CD4-positive, alpha-beta T cell treated with Interleukin-15 for 4 hours (primary cell): ENCODE measurements at regions not wholly inside any gene's neighbourhood (a gene's known extent, or its start where the extent isn't known, plus 50 kb on each side); places are given as distances from the start of the nearest gene placed in this dataset.
"Not testable (repeated sequence)": the region's sequence is repeated elsewhere in the genome, so short reads cannot be mapped to it uniquely, and the experiment has no call there.

Experiments
- DNase-seq: peaks from one replicate; pipeline ENCODE4 v3.0.0-alpha.2; 2020; ENCODE audit warnings: low spot score

DNA sequence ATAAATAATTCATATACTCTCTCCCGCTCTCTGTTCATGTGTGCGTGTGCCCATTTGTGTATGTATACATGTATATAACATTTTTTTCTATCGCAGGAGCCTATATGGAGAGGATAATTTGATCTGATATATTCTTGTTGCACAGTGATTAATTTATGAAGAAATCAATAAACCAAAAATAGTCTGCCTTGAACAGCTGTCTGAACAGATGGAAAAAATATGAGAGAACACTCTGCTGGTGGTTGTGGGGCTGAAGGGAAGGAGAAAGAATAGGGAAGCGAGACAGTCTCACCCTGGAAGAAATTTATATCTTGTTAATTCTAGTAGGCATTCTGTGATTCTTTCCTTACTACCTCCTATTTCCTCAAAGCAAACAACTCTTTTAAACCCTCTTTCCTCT is 96.6 kb upstream of the B3GAT2 start:
- DNase-seq = no peak

DNA sequence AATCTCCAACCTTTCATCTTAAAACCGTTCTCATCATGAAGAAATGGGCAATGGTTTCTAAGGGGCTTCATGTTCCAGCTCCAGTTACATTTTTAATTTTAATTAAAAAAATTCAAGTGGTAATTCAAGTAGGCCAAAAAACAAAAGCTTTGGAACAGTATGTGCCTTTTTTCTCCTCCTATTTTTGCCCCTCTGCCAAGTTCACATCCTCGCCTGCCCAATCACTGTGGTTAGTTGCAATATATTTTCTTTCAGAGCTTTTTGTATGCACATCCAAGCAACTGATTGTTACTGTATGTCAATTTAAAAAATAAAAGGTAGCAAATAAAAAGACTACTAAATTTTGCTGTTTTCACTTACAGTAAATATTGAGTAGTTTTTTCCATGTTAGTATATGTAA is 99.8 kb upstream of the B3GAT2 start:
- DNase-seq = no peak

DNA sequence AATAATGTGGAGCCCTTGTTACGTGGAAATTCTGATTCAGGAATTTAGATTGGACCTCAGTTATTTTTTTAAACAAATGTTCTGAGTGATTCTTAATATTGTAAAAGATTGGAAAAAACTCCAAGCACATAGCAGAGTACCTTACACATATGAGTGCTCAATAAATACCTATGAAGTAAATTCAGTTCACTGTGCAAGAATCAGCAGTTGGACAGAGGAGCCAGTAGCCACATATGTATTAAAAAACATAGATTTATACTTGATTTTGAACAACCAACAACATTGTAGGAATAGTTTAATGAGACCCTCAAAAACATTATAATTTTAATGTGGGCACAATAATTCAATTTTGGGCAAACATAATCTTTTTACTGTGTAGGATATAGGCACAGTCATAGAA is 109.3 kb upstream of the B3GAT2 start:
- DNase-seq = no peak

DNA sequence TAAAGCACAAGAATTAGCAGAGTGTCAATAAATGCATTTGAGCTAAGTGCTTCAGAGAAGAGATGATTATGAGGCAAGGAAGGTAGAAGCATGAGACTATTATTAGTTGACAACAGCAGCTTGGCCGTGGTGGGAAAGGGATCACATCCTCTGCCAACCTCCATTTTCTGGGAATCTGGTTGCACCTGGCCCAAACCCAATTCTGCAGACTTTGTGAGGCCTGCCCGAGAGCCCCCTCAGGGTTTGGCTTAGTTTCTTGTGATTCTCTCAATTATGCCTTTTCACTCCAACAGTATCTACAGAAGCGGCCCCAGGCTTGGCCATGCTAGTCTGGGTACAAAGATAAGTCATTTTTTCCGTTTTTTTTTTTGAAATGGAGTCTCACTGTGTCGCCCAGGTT is 111.0 kb upstream of the B3GAT2 start:
- no peak for DNase-seq

DNA sequence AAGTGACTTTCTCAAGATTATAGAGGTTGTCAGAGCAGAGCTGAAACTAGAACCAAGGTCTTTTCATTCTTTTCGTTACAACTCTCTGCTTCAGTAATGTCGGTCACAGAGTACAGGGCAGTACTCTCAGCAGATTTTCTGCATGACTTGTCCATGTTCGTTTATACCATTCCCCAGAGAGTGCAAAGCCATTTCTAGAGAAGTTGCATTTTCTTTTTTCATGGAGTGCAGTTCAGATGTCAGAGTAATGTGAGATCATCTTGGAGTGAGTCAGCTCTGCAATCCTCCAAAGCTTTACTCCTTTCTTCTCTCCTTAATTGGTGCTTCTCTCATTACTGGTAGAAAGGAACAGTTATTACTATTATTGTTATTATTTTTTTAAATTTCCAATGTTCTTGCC is 115.6 kb upstream of the B3GAT2 start:
- DNase-seq = no peak

DNA sequence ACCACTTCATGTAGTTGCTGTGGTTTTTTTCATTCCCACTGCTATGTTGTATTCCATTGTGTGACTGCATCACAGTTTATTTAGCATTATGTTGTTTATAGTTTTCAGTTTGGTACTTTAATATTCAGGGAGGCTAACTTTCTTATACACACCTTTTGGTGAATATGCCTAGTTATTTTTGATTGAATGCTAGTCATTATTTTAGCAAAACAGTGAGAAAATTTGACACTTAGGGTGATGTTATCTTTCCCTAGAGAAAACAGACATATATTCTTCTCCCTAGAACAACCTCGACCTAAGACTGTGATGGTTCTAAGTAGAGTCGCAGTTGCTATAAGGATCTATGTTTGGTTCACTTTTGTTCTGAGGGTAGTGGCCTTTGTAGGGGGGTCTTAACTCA is 120.8 kb upstream of the B3GAT2 start:
- DNase-seq = no peak

DNA sequence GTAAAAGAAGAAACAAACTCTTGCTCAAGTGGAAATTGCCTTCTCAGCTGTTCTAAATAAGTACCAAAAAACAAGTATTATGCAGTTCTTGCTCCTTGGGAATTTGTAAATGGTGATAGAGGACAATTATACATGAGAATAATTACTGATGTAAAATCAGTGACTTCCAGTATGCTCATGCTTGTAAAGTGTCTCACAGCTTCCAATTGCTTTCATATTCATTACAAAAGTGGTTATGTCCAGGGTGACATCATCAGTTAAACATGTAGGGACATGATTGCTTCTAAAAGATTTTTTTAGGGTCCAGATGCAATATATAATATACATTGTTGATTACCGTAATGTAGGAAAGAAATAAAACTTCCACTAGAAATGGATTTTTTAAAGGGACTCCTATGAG is 122.8 kb upstream of the B3GAT2 start:
- no peak for DNase-seq

DNA sequence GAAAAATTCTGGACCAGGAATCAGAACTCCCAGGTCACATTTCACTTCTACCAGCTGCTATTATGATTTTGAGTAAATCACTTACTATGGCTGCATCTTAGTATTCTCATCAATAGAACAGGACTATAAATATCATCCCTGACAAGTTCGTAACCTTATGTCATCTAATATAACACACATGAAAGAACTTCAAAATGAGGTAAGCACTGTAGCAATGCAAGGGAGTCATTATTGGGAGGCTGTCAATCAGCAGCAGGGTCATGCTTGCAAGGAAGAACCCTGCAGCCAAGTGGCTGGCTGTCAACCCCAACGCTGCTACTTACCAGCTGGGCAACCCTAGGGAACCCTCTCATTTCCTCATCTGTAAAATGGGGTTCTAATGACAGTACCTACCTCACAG is 123.3 kb upstream of the B3GAT2 start:
- DNase-seq = no peak

DNA sequence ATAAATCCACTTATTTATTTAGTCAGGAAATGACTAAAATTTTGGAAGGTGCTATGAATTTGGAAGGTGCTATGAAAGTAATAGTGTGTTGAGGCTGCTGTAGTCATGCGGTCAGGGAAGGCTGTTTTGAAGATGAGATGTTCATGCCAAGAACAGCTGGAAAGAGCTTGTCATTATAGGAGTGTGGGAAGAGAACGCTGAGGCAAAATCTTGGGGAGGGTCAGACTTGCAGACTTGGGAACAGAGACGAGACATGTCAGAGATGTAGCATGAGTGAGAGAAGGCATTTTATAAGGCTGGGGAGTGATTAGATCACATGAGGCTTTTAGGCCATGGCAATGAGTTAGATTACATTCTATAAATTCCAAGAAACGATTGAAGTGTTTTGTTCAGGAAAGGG is 124.0 kb upstream of the B3GAT2 start:
- no peak for DNase-seq

DNA sequence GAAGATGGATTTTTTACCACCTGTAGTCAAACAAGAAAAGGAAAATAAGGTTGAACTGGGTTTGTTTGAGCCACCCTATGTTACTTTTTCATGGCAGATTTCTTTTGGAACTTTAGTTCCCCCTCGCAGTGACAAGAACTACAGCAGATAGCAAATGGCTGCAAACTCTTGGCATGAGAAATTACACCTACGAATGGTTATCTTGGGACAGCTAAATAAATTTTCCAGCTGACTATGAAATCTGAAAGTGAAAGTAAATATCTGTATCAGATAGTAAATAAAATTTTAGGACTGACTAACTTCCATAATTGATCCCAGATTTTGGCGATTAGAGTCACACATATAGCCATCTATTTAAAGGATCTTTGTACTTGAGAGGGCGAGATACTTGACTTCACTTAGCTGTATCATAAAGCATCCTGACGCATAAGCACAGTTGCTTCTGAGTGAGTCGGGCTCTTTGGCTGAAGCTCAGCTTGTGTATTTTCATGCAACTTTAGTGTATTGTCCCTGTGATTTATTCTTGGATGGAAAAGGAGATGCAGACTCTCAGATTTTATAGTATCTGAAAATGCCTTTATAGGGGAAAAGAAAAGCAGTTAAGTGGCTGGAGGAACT is 125.3 kb upstream of the B3GAT2 start:
- DNase-seq = no peak

DNA sequence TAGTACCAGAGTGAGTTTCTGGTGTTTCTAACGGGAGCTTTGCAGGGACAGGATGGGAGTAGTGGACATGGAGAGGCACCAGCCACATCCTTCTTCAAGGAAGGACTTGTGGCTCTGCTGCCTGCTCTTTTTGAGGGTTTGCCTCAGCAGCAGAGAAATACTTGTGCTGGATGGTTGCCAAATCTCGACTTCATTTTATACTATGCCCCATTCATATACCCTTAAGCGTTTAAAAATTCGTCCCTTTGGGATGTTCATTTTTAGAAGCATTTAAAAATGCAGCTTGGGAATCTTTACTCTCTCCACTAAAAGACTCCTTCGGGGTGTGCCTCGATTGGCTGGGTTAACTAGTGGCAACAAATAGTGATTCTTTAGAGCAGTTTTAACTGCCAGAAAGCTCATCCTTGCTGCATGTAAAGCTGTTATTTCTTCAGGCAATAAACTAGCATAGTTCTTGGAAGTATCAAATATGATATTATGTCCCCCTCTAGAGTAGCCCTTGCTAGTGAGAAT is 126.5 kb upstream of the B3GAT2 start:
- no peak for DNase-seq

DNA sequence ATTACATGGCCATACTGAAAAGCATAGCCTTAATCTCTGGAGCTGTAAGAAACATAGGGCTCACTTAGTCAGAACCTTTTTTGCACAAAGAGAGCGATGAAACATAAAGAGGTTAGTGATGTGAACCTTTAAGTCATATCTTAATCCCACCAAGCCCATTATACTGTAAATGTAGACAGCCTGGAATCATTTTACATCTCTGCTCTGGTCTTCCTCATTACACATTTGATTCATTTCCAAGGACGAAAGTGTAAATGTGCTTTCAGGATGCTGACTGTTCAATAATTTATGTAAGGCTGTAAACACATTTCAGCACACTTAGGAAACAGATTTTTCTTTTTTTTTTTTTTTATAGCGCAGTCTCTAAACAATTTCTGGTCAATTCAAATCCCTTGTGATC is 131.3 kb upstream of the B3GAT2 start:
- DNase-seq = no peak

DNA sequence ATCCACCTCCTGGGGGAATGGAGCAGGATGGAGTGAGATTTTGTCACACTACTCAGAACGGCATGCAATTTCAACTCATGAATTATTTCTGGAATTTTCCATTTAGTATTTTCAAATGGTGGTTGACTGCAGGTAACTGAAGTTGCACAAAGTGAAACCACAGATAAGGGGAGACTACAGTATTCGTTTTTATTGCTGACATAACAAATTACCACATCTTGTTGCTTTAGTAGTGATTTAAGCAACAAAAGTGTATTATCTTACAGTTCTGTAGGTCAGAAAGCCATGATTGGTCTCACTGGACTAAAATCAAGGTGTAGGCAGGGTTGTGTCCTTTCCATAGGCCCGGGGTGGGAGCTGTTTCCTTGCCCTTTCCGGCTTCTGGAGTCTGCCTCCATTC is 133.4 kb upstream of the B3GAT2 start:
- DNase-seq = no peak

DNA sequence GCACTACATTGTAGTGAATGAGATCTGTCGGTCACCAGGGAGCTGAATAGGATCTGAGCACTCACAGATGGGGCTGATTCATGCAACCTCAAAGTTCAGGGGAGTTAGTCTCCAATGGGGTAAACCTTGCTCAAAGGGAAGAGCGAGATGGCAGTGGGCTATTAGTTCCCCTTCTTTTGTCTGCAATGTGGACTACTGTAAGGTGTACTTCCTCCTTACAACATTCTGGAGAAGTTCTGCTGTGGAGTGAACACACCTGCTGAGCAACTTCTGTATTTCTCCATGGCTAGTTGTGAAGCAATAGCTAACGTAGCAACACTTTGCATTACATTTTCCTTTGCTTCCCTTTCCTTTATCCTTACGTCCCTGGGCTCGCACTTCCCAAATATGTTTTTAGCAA is 134.3 kb upstream of the B3GAT2 start:
- no peak for DNase-seq

DNA sequence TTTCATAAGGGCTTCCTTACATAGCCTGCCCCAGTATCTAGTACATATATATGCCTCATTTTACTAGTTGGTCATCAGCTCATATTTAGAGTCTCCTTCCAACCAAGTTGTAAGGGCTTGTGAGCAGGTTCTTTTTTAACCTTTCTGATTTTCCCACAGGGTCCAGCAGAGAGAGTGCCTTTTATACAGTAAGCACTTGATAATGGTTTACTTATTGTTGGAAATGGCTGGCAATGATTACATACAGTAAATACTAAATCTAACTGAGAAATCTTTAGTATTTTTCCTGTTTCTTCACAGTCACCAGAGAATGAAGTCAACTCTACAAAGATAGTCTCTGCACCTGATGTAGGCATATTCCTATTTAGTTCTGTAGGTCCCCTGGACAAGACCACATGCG is 135.1 kb upstream of the B3GAT2 start:
- DNase-seq = no peak

DNA sequence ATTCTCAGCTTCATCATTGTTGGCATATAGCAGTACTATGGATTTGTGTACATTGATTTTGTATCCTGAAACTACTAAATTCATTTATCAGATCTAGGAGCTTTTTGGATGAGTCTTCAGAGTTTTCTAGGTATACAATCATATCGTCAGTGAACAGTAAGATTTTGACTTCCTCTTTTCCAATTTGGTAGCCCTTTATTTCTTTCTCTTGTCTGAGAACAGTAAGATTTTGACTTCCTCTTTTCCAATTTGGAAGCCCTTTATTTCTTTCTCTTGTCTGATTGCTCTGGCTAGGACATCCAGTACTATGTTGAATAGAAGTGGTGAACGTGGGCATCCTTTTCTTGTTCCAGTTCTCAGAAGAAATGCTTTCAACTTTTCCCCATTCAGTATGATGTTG is 140.4 kb upstream of the B3GAT2 start:
- not testable (repeated sequence) for DNase-seq

DNA sequence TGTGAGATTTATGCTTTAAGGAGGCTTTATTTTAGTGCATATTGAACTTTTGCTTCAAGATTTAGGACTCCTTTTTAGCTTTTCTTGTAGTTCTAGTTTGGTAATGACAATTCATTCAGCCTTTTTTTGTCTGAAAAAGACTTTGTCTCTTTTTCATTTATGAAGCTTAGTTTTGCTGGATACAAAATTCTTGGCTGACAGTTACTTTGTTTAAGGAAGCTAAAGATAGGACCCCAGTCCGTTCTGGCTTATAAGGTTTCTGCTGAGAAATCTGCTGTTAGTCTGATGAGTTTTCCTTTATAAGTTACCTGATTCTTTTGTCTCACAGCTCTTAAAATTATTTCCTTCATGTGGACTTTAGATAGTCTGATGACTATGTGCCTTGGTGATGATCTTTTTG is 142.8 kb upstream of the B3GAT2 start:
- DNase-seq = no peak

DNA sequence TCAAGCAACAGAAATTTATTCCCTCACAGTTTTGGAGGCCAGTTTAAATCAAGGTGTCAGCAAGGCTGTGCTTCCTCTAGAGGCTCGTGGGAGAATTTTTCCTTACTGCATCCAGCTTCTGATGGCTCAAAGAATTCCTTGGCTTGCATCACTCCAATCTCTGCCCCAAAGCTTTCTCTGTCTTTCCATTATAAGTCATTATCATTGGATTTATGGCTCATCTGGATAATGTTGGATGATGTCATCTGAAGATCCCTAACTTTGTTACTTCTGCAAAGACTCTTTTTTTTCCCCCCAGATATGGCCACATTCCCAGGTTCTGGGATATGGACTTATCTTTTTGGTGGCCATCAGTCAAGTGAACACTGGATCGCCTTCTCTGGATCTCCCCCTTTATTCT is 146.3 kb upstream of the B3GAT2 start:
- no peak for DNase-seq

DNA sequence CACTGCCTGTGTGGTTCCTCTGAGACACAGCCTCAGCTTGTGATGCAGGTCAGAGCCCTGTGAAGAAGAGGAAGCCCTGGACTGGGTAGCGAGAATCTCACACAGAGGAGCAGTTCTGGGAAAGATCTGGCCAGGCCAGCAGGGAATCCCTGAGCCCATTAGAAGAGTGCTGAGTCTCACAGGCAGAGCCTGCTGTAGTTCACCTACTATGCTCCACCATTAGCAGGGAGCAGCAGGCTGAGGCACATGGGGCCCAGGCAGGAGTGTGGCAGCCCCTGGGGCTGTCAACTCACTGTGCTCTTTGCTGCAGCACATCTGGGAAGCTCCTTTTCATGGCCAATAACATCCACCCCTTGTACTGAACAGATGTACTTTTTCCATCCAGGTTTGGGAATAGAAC is 146.8 kb upstream of the B3GAT2 start:
- DNase-seq = no peak

DNA sequence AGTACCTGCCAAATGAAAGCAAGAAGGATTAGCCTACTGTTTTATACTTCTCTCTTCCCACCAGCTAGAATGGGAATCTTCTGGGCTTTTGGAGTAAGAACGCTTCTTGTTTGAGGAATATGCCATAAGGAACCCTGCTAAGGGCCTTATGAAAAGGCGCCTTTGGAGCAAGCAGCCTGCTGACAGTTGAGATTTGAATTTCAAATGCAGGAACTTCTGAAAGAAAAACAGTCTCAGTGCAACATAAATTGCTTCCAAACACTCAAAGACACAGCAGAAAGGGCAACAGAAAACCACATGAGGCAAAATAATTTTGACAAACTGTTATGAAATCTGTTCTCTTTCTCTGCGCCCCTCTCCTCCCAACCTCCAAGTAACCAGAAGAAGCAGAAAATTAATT is 149.4 kb upstream of the B3GAT2 start:
- DNase-seq = no peak

DNA sequence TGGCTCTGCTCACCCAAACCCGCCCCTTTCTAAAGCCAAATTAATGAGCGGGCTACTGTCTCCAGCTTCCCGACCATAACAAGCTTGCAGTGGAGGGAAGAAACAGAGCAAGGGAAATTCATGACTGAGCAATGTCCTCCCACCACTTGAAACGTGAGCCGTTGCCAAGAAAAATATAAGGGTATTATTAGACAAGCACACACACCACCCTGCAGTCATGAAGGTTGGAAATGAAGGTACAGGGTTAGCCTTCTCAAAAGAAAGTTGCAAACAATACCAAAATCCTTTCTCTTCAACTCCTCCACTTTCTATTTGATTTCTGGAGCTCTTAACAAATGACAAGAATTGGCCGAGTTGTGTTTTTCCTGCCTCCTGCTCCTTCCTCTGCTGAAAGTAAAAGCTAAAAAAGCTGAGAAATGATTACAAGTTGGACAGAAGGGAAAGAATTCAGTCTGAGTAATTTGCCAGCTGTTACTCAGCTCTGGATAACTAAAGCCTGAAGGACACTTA is 151.1 kb upstream of the B3GAT2 start:
- no peak for DNase-seq

DNA sequence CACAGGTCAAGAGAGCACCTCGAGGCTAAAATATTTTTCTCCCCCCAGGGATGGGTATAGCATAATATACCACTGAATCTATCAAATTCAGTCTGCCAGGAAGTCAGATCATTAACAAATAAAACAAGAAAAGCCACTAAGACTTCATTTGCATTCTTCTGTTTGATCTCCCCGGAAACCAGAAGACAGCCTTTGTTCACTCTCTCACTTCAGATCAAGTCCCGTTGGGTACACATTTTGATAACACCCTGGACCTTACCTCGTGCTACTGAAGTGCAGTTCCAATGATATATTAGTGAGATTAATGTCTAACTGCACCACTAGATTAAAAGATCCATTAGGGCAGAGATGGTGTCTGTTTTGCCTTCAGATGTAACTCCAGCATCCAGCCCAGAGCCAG is 157.7 kb upstream of the B3GAT2 start:
- DNase-seq = no peak

DNA sequence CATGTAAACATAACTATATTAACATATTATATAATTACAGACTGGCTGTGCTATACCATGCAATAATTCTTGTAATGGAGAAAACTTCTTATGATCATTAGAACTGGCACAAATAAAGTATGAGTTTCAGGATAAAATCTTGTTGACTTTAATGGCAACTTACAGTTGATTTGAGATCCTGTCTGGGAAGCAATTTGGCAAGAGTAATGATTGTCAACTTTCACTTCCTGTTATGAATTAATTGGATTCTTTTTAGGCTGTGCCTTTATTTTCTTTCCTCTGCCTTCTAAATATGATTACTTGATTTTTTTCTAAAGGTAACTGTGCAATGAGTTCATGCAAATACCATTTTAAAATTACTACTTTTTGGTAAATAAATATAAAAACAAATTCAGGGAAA is 158.1 kb upstream of the B3GAT2 start:
- DNase-seq = no peak

DNA sequence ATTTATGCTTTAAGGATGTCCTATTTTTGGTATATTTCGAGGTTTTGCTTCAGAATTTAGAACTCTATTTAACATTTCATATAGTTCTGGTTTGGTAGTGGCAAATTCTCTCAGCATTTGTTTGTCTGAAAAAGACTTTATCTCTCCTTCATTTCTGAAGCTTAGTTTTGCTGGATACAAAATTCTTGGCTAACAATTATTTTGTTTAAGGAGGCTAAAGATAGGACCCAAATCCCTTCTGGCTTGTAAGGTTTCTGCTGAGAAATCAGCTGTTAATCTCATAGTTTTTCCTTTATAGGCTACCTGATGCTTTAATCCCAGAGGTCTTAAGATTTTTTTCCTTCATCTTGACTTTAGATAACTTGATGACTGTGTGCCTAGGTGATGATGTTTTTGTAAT is 162.7 kb upstream of the B3GAT2 start:
- DNase-seq = no peak

DNA sequence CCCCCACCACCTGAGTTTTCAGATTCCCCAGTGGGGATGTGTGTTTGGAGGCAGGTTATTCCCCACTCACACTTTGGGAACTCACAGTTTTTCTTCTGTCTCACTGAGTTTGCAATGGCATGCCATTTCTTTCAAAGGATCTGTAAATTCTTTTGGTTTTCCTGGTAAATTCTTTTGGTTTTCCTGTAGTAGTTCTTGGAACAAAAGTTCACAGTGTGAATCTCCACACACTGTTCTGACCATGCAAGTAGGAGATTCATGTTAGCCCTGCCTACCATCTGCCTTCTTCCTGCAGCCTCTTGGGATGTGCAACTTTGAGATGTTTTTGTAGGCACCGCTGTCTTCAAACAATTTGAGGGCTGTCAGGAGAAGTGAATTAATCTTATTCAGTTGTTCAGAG is 165.6 kb upstream of the OGFRL1 start:
- DNase-seq = no peak
